ENCODE measurements at regions not wholly inside any gene's neighbourhood (a gene's known extent, or its start where the extent isn't known, plus 50 kb on each side); places are given as distances from the start of the nearest gene placed in this dataset.

GRCh38 chr13:53520132-53520531 lies 491.5 kb downstream of the OLFM4 start:
- DNase-seq = no peak

GRCh38 chr13:53522034-53522433 lies 493.4 kb downstream of the OLFM4 start:
- DNase-seq = no peak

- no peak for DNase-seq
Observed at GRCh38 chr13:53537586-53537985, 509.0 kb downstream of the OLFM4 start.

- DNase-seq = no peak
Observed at GRCh38 chr13:53545340-53545941, 516.8 kb downstream of the OLFM4 start.

- no peak for DNase-seq
Observed at GRCh38 chr13:53560556-53560955, 531.9 kb downstream of the OLFM4 start.

GRCh38 chr13:53562419-53562818 lies 533.8 kb downstream of the OLFM4 start:
- no peak for DNase-seq

GRCh38 chr13:53568491-53568890 lies 539.9 kb downstream of the OLFM4 start:
- no peak for DNase-seq

GRCh38 chr13:53569453-53569852 lies 540.8 kb downstream of the OLFM4 start:
- no peak for DNase-seq

GRCh38 chr13:53601113-53601512 lies 572.5 kb downstream of the OLFM4 start:
- DNase-seq = no peak

- no peak for DNase-seq
Observed at GRCh38 chr13:53605326-53605725, 576.7 kb downstream of the OLFM4 start.

- DNase-seq = no peak
Observed at GRCh38 chr13:53612200-53612599, 583.6 kb downstream of the OLFM4 start.

- DNase-seq = no peak
Observed at GRCh38 chr13:53622456-53622855, 593.8 kb downstream of the OLFM4 start.

GRCh38 chr13:53623146-53623545 lies 594.5 kb downstream of the OLFM4 start:
- DNase-seq = no peak

GRCh38 chr13:53631511-53631910 lies 602.9 kb downstream of the OLFM4 start:
- no peak for DNase-seq

GRCh38 chr13:53638040-53638439 lies 609.4 kb downstream of the OLFM4 start:
- DNase-seq = no peak

GRCh38 chr13:53642306-53642705 lies 613.7 kb downstream of the OLFM4 start:
- DNase-seq = no peak

GRCh38 chr13:53648673-53649072 lies 620.1 kb downstream of the OLFM4 start:
- no peak for DNase-seq

GRCh38 chr13:53672005-53672404 lies 643.4 kb downstream of the OLFM4 start:
- DNase-seq = no peak

- no peak for DNase-seq
Observed at GRCh38 chr13:53683146-53683545, 654.5 kb downstream of the OLFM4 start.

GRCh38 chr13:53683608-53684007 lies 655.0 kb downstream of the OLFM4 start:
- no peak for DNase-seq

- DNase-seq = no peak
Observed at GRCh38 chr13:53691417-53691816, 662.8 kb downstream of the OLFM4 start.

- no peak for DNase-seq
Observed at GRCh38 chr13:53694814-53695532, 666.4 kb downstream of the OLFM4 start.

GRCh38 chr13:53703371-53704080 lies 674.9 kb downstream of the OLFM4 start:
- no peak for DNase-seq

GRCh38 chr13:53719281-53719680 lies 690.7 kb downstream of the OLFM4 start:
- no peak for DNase-seq
